Vagina (tissue), 2 donors: ENCODE measurements at regions not wholly inside any gene's neighbourhood (a gene's known extent, or its start where the extent isn't known, plus 50 kb on each side); places are given as distances from the start of the nearest gene placed in this dataset.

Experiments
- DNase-seq, 2 donors: peaks; one replicate each; pipeline ENCODE4 v3.0.0-alpha.2; 2017; ENCODE audit errors: extremely low spot score in 2 of 2
- H3K27ac ChIP-seq: fragments of 200-600 bp; sonication (generic); one replicate; pipeline ENCODE4 v1.5.1; 2019
- H3K27me3 ChIP-seq: fragments of 200-600 bp; sonication (generic); one replicate; pipeline ENCODE4 v1.5.1; 2019
- H3K36me3 ChIP-seq, 2 donors: fragments of 200-600 bp; sonication (generic); one replicate each; pipeline ENCODE4 v1.5.1; 2017 to 2019
- H3K4me1 ChIP-seq: fragments of 200-600 bp; sonication (generic); one replicate; pipeline ENCODE4 v1.5.1; 2019
- H3K4me3 ChIP-seq, 2 donors: fragments of 200-600 bp; sonication (generic); 1 replicate in 1 of 2; 2 replicates in 1 of 2; pipeline ENCODE4 v1.5.1; 2016 to 2019
- H3K9me3 ChIP-seq: fragments of 200-600 bp; sonication (generic); one replicate; pipeline ENCODE4 v1.5.1; 2019
- CTCF ChIP-seq, 3 experiments: fragments of 450-650 bp in 2 of 3; fragments of 200-600 bp in 1 of 3; sonication (generic) in 1 of 3; IDR thresholded peaks; one replicate each; pipeline ENCODE4 v1.5.1; 2017 to 2019; ENCODE audit warnings: antibody characterized with exemption in 3 of 3, mild to moderate bottlenecking in 2 of 3, moderate library complexity in 2 of 3
- POLR2A ChIP-seq, 2 donors: fragments of 450-650 bp; IDR thresholded peaks; one replicate each; pipeline ENCODE4 v1.6.1; 2017; ENCODE audit warnings: antibody characterized with exemption in 2 of 2, mild to moderate bottlenecking in 2 of 2, moderate library complexity in 2 of 2
- POLR2AphosphoS5 ChIP-seq, 2 donors: sonication (generic); formaldehyde crosslinking; IDR thresholded peaks; one replicate each; pipeline ENCODE4 v1.9.0; 2017; ENCODE audit warnings: antibody characterized with exemption in 2 of 2, mild to moderate bottlenecking in 2 of 2, low read depth in 1 of 2; ENCODE audit not compliant: insufficient read depth in 1 of 2
- intact Hi-C: fragments of 100-400 bp; cut with DNase I; formaldehyde crosslinking; loops from one replicate; pipeline ENCODE4 v1.15.1; 2023

- DNase-seq: no peak
- Histone ChIP-seq H3K36me3 (no peaks in the 10 kb centered on the region), H3K27ac (no peak overlapping the region), H3K4me1 (no peaks in the 10 kb centered on the region), H3K27me3 (no peaks in the 10 kb centered on the region), H3K9me3 (no peaks in the 10 kb centered on the region), H3K4me3 (no peak overlapping the region)
- TF ChIP-seq POLR2AphosphoS5 (IDR thresholded peaks at IDR 0.05; ENCODE audit: insufficient read depth in 1 of 2, low read depth in 1 of 2) (no peak), POLR2A (IDR thresholded peaks at IDR 0.05) (no peak), CTCF (IDR thresholded peaks at IDR 0.05) (no peak)
- intact Hi-C loops: no loop called here
These were observed 925.4 kb downstream of the GALC start for GRCh38 chr14:87067591-87067990.

- H3K27ac ChIP-seq: no peak overlapping the region
- H3K4me3 ChIP-seq: no peak overlapping the region
- no peaks in the 10 kb centered on the region for H3K27me3 ChIP-seq
- intact Hi-C loops: no loop called here
- DNase-seq: no peak
- no peak for TF ChIP-seq POLR2A (IDR thresholded peaks at IDR 0.05)
- no peaks in the 10 kb centered on the region for H3K9me3 ChIP-seq
- no peaks in the 10 kb centered on the region for H3K36me3 ChIP-seq
- H3K4me1 ChIP-seq: no peaks in the 10 kb centered on the region
These were observed 925.9 kb downstream of the GALC start for GRCh38 chr14:87067061-87067460.

GRCh38 chr14:87066221-87066817 is 926.7 kb downstream of the GALC start:
- intact Hi-C loops: no loop called here
- Histone ChIP-seq H3K9me3 (no peaks in the 10 kb centered on the region), H3K4me1 (no peaks in the 10 kb centered on the region), H3K27ac (no peak overlapping the region), H3K27me3 (no peaks in the 10 kb centered on the region), H3K4me3 (no peak overlapping the region), H3K36me3 (no peaks in the 10 kb centered on the region)
- no peak for DNase-seq
- no peak for TF ChIP-seq POLR2A (IDR thresholded peaks at IDR 0.05)
- no peak for TF ChIP-seq POLR2AphosphoS5 (IDR thresholded peaks at IDR 0.05; ENCODE audit: insufficient read depth in 1 of 2, low read depth in 1 of 2)
- TF ChIP-seq CTCF (IDR thresholded peaks at IDR 0.05): no peak

GRCh38 chr14:87065366-87065765 is 927.6 kb downstream of the GALC start:
- intact Hi-C loops: no loop called here
- H3K9me3 ChIP-seq: no peaks in the 10 kb centered on the region
- H3K27ac ChIP-seq: no peak overlapping the region
- no peak overlapping the region for H3K4me3 ChIP-seq
- TF ChIP-seq CTCF (IDR thresholded peaks at IDR 0.05): no peak
- no peak for TF ChIP-seq POLR2AphosphoS5 (IDR thresholded peaks at IDR 0.05; ENCODE audit: insufficient read depth in 1 of 2, low read depth in 1 of 2)
- TF ChIP-seq POLR2A (IDR thresholded peaks at IDR 0.05): no peak
- no peaks in the 10 kb centered on the region for H3K4me1 ChIP-seq
- H3K27me3 ChIP-seq: no peaks in the 10 kb centered on the region
- no peak for DNase-seq
- no peaks in the 10 kb centered on the region for H3K36me3 ChIP-seq

- Histone ChIP-seq H3K27ac (no peak overlapping the region), H3K36me3 (no peaks in the 10 kb centered on the region), H3K4me3 (no peak overlapping the region), H3K4me1 (no peaks in the 10 kb centered on the region), H3K9me3 (no peaks in the 10 kb centered on the region), H3K27me3 (no peaks in the 10 kb centered on the region)
- no peak for TF ChIP-seq POLR2AphosphoS5 (IDR thresholded peaks at IDR 0.05; ENCODE audit: insufficient read depth in 1 of 2, low read depth in 1 of 2)
- no peak for TF ChIP-seq POLR2A (IDR thresholded peaks at IDR 0.05)
- TF ChIP-seq CTCF (IDR thresholded peaks at IDR 0.05): no peak
- no peak for DNase-seq
- intact Hi-C loops: no loop called here
These were observed 929.8 kb downstream of the GALC start for GRCh38 chr14:87063181-87063580.
